Nephron progenitor cell (in vitro differentiated cells): ENCODE measurements at regions not wholly inside any gene's neighbourhood (a gene's known extent, or its start where the extent isn't known, plus 50 kb on each side); places are given as distances from the start of the nearest gene placed in this dataset.

Experiments used
- DNase-seq: peaks from one replicate; pipeline ENCODE4 v3.0.0; 2021
- H3K27ac Mint-ChIP-seq: 2 replicates; pipeline ENCODE4 v1.8.0; 2021; ENCODE audit warnings: mild to moderate bottlenecking, moderate library complexity, mixed read lengths
- H3K27me3 Mint-ChIP-seq: 2 replicates; pipeline ENCODE4 v1.8.0; 2021; ENCODE audit warnings: mild to moderate bottlenecking, low read depth, mixed read lengths; ENCODE audit not compliant: poor library complexity
- H3K36me3 Mint-ChIP-seq: 2 replicates; pipeline ENCODE4 v1.8.0; 2021; ENCODE audit warnings: low read depth, mixed read lengths
- H3K4me1 Mint-ChIP-seq: 2 replicates; pipeline ENCODE4 v1.8.0; 2021; ENCODE audit warnings: mixed read lengths
- H3K4me3 Mint-ChIP-seq: 2 replicates; pipeline ENCODE4 v1.8.0; 2021; ENCODE audit warnings: mild to moderate bottlenecking, moderate library complexity, mixed read lengths
- H3K9me3 Mint-ChIP-seq: 2 replicates; pipeline ENCODE4 v1.8.0; 2021; ENCODE audit warnings: mild to moderate bottlenecking, moderate library complexity, mixed read lengths
- CTCF ChIP-seq: fragments of 200-600 bp; sonication (generic); IDR thresholded peaks from 2 replicates; pipeline ENCODE4 v1.5.0; 2021; ENCODE audit warnings: antibody characterized with exemption

- TF ChIP-seq CTCF, result no peak
- no peak overlapping the region for H3K4me3 Mint-ChIP-seq
- H3K27ac Mint-ChIP-seq, result no peak overlapping the region
- H3K27me3 Mint-ChIP-seq, result peaks cover 11% of the 10 kb centered on the region
- no peaks in the 10 kb centered on the region for H3K36me3 Mint-ChIP-seq
- peaks cover 19% of the 10 kb centered on the region for H3K4me1 Mint-ChIP-seq
- H3K9me3 Mint-ChIP-seq, result no peaks in the 10 kb centered on the region
- no peak for DNase-seq
Observed at GRCh38 chr12:107372229-107372658, 278.9 kb upstream of the CRY1 start.

GRCh38 chr12:107373238-107373809 is 280.0 kb upstream of the CRY1 start:
- no peak for DNase-seq
- Mint-ChIP-seq H3K36me3 (no peaks in the 10 kb centered on the region), H3K9me3 (no peaks in the 10 kb centered on the region), H3K4me3 (no peak overlapping the region), H3K27ac (no peak overlapping the region), H3K27me3 (peaks cover 11% of the 10 kb centered on the region), H3K4me1 (peaks cover 22% of the 10 kb centered on the region)
- TF ChIP-seq CTCF, result no peak

GRCh38 chr12:107374161-107374840 is 281.0 kb upstream of the CRY1 start:
- no peak for DNase-seq
- no peaks in the 10 kb centered on the region for H3K36me3 Mint-ChIP-seq
- peaks cover 1% of the 10 kb centered on the region for H3K9me3 Mint-ChIP-seq
- no peak overlapping the region for H3K27ac Mint-ChIP-seq
- H3K27me3 Mint-ChIP-seq, result peaks cover 13% of the 10 kb centered on the region
- no peak overlapping the region for H3K4me3 Mint-ChIP-seq
- TF ChIP-seq CTCF, result no peak
- H3K4me1 Mint-ChIP-seq, result peaks cover 22% of the 10 kb centered on the region

GRCh38 chr12:107375231-107375630 is 281.9 kb upstream of the CRY1 start:
- Mint-ChIP-seq H3K4me1 (peaks cover 30% of the 10 kb centered on the region), H3K27me3 (peaks cover 15% of the 10 kb centered on the region), H3K27ac (no peak overlapping the region), H3K4me3 (no peak overlapping the region), H3K36me3 (no peaks in the 10 kb centered on the region), H3K9me3 (peaks cover 3% of the 10 kb centered on the region)
- TF ChIP-seq CTCF, result no peak
- DNase-seq, result no peak

- Mint-ChIP-seq H3K9me3 (peaks cover 3% of the 10 kb centered on the region), H3K4me3 (no peak overlapping the region), H3K36me3 (no peaks in the 10 kb centered on the region), H3K4me1 (peaks cover 31% of the 10 kb centered on the region), H3K27me3 (peaks cover 4% of the 10 kb centered on the region), H3K27ac (no peak overlapping the region)
- no peak for DNase-seq
- TF ChIP-seq CTCF, result no peak
Observed at GRCh38 chr12:107377596-107378385, 284.4 kb upstream of the CRY1 start.
